Progenitor cell of endocrine pancreas (in vitro differentiated cells): ENCODE measurements at regions not wholly inside any gene's neighbourhood (a gene's known extent, or its start where the extent isn't known, plus 50 kb on each side); places are given as distances from the start of the nearest gene placed in this dataset.
A peak's percentile ranks its signal among the peaks of the same experiment; 100 is the strongest.

Experiments used
- DNase-seq: peaks from one replicate; pipeline ENCODE4 v3.0.0; 2021; ENCODE audit warnings: low spot score; ENCODE audit not compliant: unreplicated experiment
- H3K27ac Mint-ChIP-seq: 2 replicates; pipeline ENCODE4 v1.8.0; 2021; ENCODE audit warnings: mild to moderate bottlenecking, moderate library complexity, mixed read lengths
- H3K27me3 Mint-ChIP-seq: 2 replicates; pipeline ENCODE4 v1.8.0; 2021; ENCODE audit warnings: mixed read lengths
- H3K36me3 Mint-ChIP-seq: 2 replicates; pipeline ENCODE4 v1.8.0; 2022; ENCODE audit warnings: mixed read lengths; ENCODE audit not compliant: insufficient read depth
- H3K4me1 Mint-ChIP-seq: 2 replicates; pipeline ENCODE4 v1.8.0; 2021; ENCODE audit warnings: low read depth, mixed read lengths
- H3K4me3 Mint-ChIP-seq: 2 replicates; pipeline ENCODE4 v1.8.0; 2021; ENCODE audit warnings: low read depth, mild to moderate bottlenecking, moderate library complexity, mixed read lengths
- H3K9me3 Mint-ChIP-seq: 2 replicates; pipeline ENCODE4 v1.8.0; 2021; ENCODE audit warnings: low read depth, mixed read lengths
- CTCF ChIP-seq: fragments of 200-600 bp; sonication (generic); IDR thresholded peaks from one replicate; pipeline ENCODE4 v1.5.0; 2021; ENCODE audit warnings: antibody characterized with exemption, mild to moderate bottlenecking; ENCODE audit not compliant: unreplicated experiment

GRCh38 chr5:135190416-135191083, 156.5 kb upstream of the PITX1 start:
- Mint-ChIP-seq H3K27me3 (peaks cover 24% of the 10 kb centered on the region), H3K4me3 (peak overlapping the region; percentile 53), H3K4me1 (peaks cover 63% of the 10 kb centered on the region), H3K36me3 (no peaks in the 10 kb centered on the region), H3K9me3 (no peaks in the 10 kb centered on the region), H3K27ac (peak overlapping the region; percentile 19)
- no peak for DNase-seq
- TF ChIP-seq CTCF: no peak

GRCh38 chr5:135189024-135189423, 155.0 kb upstream of the PITX1 start:
- no peak for TF ChIP-seq CTCF
- peaks cover 20% of the 10 kb centered on the region for H3K27me3 Mint-ChIP-seq
- H3K27ac Mint-ChIP-seq: peak overlapping the region; percentile 40
- H3K4me1 Mint-ChIP-seq: peaks cover 78% of the 10 kb centered on the region
- H3K4me3 Mint-ChIP-seq: no peak overlapping the region
- no peak for DNase-seq
- no peaks in the 10 kb centered on the region for H3K36me3 Mint-ChIP-seq
- no peaks in the 10 kb centered on the region for H3K9me3 Mint-ChIP-seq

GRCh38 chr5:135188233-135188914, 154.3 kb upstream of the PITX1 start:
- H3K9me3 Mint-ChIP-seq: no peaks in the 10 kb centered on the region
- no peak for TF ChIP-seq CTCF
- H3K27me3 Mint-ChIP-seq: peaks cover 14% of the 10 kb centered on the region
- H3K36me3 Mint-ChIP-seq: no peaks in the 10 kb centered on the region
- H3K27ac Mint-ChIP-seq: peak overlapping the region; percentile 40
- H3K4me1 Mint-ChIP-seq: peaks cover 79% of the 10 kb centered on the region
- no peak overlapping the region for H3K4me3 Mint-ChIP-seq
- no peak for DNase-seq

- no peaks in the 10 kb centered on the region for H3K9me3 Mint-ChIP-seq
- peak overlapping the region; percentile 90 for H3K27ac Mint-ChIP-seq
- peak overlapping the region; percentile 50 for H3K4me3 Mint-ChIP-seq
- H3K36me3 Mint-ChIP-seq: no peaks in the 10 kb centered on the region
- TF ChIP-seq CTCF: peak; percentile 29
- no peak for DNase-seq
- peaks cover 73% of the 10 kb centered on the region for H3K4me1 Mint-ChIP-seq
- peaks cover under 1% of the 10 kb centered on the region for H3K27me3 Mint-ChIP-seq
These were observed 152.9 kb upstream of the PITX1 start for GRCh38 chr5:135186662-135187522.

DNA sequence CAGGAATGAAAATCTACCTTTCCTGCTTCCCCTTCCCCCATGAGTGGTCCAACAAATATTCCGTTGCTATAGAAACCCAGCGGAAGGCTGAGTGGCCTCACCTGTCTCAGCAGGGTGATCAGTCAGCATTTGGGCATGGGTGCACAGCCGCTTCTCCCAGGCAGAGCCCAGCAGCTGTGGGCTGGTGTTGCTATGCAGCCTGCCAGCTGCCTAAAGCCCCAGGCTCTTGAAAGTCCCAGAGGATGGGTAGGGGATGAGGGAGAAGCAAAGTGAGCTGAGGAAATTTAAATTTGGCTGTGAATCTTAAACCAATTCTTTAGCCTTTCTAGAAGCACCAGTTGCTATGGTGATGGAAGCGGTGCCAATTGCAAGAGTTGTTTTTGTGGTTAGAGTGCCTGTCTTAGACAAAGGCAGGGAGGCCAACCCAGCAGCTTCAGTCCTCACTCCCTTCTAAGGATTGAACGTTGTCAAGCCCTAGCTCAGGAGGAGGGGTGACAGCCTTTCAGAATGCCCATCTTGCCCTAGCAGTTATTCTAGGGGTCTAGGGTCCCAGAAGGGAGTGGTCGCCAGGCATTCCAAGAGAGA, 151.5 kb upstream of the PITX1 start:
- Mint-ChIP-seq H3K4me3 (no peak overlapping the region), H3K27ac (peak overlapping the region; percentile 90)
- no peak for DNase-seq

More for the DNA sequence above, 151.5 kb upstream of the PITX1 start:
- Mint-ChIP-seq H3K36me3 (no peaks in the 10 kb centered on the region), H3K9me3 (no peaks in the 10 kb centered on the region), H3K27me3 (no peaks in the 10 kb centered on the region), H3K4me1 (peaks cover 67% of the 10 kb centered on the region)
- no peak for TF ChIP-seq CTCF
